C4-2B (cell line): ENCODE measurements at regions not wholly inside any gene's neighbourhood (a gene's known extent, or its start where the extent isn't known, plus 50 kb on each side); places are given as distances from the start of the nearest gene placed in this dataset.

Experiments used
- ZFX ChIP-seq: fragments of 450-650 bp; IDR thresholded peaks from 2 replicates; pipeline ENCODE4 v1.6.1; 2017
- TF ChIP-seq, protein P1 (sequence below): fragments of 450-650 bp; conservative IDR thresholded peaks from 2 replicates; pipeline ENCODE4 v1.5.1; 2017; ENCODE audit warnings: mild to moderate bottlenecking

DNA sequence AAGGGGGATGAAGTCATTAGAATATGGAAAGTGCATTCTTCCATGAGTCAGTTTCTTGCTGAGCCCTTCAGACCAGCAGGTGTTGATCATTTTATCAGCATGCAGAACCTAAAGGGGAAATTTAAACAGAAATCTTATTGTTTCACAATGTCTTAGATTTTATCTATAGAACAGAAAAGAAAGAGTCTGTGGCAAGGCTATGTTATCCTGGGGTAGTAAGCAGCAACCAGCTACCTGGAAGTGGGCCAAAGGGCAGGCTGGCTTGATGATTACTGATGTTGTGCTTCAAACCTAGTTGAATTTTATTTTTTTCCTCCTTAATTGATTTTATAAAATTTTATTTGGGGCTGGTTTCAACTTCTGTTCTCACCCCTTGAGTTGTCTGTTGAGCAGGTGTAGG is 101.5 kb downstream of the LRRC70 start:
- TF ChIP-seq, protein P1, sequence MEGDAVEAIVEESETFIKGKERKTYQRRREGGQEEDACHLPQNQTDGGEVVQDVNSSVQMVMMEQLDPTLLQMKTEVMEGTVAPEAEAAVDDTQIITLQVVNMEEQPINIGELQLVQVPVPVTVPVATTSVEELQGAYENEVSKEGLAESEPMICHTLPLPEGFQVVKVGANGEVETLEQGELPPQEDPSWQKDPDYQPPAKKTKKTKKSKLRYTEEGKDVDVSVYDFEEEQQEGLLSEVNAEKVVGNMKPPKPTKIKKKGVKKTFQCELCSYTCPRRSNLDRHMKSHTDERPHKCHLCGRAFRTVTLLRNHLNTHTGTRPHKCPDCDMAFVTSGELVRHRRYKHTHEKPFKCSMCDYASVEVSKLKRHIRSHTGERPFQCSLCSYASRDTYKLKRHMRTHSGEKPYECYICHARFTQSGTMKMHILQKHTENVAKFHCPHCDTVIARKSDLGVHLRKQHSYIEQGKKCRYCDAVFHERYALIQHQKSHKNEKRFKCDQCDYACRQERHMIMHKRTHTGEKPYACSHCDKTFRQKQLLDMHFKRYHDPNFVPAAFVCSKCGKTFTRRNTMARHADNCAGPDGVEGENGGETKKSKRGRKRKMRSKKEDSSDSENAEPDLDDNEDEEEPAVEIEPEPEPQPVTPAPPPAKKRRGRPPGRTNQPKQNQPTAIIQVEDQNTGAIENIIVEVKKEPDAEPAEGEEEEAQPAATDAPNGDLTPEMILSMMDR: no peak
- TF ChIP-seq ZFX: no peak
